GM21390 (cell line): ENCODE measurements at regions not wholly inside any gene's neighbourhood (a gene's known extent, or its start where the extent isn't known, plus 50 kb on each side); places are given as distances from the start of the nearest gene placed in this dataset.

Source experiments
- ATAC-seq: cut with Tn5 transposase; IDR thresholded peaks from one replicate; pipeline ENCODE4 v1.9.1; 2021; ENCODE audit not compliant: unreplicated experiment

DNA sequence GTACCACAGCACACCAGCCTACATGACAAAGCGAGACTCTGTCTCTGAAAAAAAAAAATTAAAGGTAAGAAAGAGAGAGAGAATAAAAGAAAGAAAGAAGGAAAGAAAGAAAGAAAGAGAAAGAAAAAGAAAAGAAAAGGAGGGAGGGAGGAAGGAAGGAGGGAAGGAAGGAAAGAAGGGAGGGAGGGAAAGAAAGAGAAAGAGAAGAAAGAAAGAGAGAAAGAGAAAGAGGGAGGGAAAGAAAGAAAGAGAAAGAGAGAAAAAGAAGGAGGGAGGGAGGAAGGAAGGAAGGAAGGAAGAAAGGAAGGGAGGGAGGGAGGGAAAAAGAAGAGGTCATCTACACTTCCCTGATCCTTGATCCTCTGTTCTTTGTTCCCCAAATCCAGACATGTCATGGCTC is 104.8 kb upstream of the GJB5 start:
- ATAC-seq, result no peak

DNA sequence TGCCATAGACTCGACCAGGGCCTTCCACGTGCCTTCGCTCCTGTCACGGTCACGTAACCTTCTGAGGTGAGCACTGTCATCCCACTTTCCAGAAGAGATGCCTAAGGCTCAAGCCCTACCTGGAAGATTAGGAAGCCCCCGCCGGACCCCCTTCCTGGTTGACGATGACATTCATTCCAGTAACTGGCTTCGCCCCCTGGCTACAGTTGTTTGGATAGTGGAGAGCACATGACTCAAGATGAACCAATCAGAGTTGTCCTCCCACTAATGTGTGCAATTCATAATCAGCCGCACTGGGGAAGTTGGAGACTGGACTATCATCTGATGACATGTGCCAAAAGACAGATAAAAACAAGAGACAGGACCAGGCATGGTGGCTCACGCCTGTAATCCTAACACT is 104.0 kb upstream of the GJB5 start:
- no peak for ATAC-seq

DNA sequence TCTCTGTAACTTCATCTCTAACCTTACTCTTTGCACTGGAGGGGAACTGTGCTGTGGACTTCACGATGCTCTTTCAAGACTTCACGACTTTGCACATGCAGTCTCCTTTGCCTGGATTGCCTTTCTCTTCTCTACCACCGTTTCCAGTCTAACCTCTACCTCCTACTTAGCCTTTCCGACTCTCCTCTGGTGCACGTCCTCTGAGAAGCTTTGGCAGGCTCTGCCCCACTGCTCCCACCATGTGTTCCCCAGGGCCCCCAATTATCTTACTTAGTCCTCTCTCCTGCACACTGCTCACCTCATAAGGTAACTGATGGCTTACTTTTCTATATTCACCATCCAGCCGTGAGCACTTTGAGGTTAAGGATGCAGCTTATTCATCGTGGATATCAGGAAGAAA is 101.7 kb upstream of the GJB5 start:
- no peak for ATAC-seq

DNA sequence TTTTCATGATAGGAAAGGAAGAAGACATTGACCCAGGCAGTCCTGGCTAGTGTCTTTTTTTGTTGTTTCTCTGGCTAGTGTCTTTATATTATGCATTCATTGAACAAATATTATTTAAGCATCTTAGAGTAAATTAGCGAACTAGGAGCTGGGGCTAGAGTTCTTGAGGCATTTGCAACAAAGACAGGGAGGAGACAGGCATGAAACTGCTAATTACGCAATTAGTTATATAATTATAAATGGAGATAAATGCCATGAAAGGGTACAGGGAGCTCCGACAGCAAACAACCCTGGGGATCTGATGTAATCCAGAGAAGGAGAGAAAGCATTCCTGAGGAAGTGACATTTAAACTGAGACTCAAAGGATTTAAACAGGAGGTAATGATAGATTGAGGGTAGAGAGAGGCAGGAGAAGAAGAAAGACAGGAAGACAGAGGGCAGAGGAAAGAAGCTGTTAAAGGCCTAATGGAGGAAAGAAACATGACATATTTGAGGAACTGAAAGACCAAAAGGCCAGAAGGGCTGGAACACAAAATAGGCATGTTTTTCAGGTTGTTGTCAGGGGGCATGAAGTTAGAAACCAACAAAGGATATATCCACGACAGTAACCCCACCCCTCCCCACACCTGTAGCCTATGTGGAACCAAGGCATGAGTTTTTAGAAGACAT is 99.5 kb upstream of the GJB5 start:
- ATAC-seq, result no peak

DNA sequence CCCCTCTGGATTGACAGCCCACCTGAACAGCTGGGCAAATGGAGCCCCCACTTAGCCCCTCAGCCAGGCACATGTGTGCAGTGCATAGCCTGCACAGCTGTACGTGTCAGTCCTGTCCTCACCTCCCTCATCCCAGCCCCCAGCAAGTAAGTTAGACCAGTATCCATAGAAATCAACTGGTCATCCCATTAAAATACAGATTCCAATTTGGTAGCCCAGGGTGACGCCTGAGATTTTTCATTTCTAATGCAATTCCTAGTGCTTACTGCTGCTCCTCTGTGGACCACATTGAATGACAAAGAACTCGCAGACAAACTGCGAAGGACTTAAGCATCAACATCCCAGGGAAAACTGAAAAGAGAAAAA is 99.0 kb upstream of the GJB5 start:
- no peak for ATAC-seq

DNA sequence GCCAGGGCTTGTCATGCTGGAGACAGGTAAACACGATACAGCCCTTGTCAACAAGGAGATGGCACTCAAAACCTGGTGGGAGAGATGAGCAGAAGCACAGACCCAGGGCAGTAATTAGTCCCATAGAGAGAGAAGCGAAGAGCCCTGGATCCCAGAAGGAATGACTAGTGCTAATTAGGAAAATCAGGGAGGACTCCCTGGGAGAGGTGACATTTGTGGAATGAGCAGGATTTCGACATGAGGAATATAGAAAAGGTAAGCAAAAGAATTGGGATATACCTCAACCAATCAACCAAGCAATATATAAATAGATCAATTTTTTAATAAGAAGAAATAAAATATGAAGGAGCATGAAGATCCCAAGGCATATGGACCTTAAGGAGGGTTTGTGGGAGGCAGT is 98.5 kb upstream of the GJB5 start:
- ATAC-seq, result no peak

DNA sequence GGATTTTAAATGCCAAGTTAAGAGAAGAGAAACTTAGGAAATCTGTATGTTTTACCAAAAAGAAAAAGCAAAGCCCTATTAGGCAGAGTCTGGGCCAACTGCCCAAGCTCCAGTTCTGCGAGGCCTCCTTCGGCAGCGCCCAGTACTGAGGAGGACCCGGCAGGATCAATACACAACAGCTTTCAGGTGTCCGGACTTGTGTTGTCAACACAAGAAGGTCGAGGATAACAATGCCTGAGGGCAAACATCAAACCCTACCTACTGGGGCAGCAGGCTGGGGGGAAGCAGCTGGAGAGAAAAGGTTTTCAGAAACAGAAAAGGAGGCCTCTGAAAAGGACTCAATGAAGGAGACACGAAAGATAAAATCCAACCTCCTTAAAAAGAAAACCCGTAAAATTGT is 98.1 kb upstream of the GJB5 start:
- no peak for ATAC-seq

DNA sequence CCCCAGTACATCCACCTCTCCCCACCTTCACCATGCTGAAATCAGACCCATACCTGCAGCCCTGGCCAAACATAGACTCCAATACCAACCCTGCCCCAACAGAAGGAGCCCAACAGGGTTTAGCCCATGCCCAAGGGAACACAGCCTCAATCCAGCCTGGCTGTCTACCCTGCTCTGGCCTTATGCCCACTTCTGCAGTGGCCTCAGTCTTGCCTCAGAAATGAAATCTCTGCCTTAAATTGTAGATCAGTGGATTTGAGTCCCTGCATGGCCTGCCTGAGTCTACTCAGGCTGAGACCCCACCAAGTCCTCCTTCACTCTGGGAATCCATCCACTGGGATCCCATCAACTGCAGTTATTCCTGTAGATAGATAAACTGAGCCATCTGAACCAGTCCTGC is 97.6 kb upstream of the GJB5 start:
- no peak for ATAC-seq

DNA sequence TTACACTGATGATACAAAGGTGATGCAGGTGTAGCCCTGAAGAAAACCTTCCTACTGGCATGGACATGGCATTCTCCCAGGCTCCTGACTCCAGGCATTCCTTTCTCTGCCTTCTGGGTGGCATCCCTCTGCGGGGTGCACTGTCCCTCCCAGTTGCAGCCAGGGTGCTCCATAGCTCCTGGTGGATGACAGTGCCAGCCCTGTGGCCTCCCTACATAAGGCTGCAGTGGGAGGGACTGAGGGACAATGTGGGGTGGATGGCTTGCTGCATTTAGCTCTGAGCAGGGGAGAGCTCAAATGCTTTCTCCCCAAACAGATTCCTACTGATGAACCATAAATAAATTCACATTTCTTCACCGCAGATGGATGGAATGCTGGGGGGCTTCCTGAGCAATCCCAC is 97.0 kb upstream of the GJB5 start:
- no peak for ATAC-seq

DNA sequence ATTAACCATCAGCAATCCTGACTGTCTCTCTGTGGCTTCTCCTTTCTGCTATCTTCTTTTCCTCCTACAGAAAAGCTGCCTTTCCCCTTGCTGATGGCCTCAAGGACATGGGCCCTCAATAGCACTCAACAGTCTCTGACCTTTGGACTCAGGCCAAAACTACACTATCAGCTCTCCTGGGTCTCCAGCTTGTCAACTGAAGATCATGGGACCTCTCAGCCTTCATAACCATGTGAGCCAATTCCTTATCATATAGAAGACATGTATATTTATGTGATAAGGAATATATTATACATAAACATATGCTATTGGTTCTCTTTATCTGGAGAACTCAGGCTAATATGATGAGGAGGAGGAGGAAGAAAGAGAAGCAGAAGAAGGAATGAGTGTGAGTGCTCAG is 91.8 kb upstream of the GJB5 start:
- ATAC-seq, result no peak

DNA sequence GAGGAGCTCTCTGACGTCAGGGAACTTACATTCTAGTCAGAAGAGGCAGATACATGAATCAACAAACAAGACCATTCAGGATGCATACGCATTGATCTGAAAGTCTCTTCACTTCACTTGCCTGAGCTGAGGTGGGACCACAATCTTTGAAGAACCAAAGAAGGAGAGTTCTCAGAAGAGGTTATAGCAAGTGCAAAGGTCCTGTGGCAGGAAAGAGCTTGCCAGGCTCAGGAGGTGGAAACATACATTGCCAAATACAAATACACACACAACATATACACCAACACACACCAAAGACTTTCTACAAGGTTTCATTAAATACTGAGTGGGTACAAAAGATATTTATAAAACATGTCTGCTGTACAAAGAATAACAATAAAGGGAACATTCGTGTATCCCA is 86.8 kb upstream of the GJB5 start:
- no peak for ATAC-seq

DNA sequence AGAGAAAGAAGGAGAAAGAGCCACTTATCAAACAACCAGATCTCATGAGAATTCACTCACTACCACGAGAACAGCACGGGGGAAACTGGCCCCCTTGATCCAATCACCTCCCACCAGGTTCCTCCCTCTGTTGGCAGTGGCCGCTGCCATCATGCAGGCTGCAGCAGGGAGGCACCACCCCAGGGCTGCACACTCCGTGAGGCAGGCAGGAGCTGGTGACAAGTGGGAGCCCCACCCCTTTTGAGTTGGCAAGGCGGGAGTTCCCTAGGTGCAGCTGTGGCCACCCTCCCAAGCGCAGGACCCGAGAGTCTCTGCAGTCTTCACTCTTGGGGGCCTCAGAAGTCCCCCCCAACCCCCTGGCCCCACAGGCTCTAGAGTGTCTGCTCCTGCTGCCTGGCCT is 83.9 kb upstream of the GJB5 start:
- no peak for ATAC-seq

DNA sequence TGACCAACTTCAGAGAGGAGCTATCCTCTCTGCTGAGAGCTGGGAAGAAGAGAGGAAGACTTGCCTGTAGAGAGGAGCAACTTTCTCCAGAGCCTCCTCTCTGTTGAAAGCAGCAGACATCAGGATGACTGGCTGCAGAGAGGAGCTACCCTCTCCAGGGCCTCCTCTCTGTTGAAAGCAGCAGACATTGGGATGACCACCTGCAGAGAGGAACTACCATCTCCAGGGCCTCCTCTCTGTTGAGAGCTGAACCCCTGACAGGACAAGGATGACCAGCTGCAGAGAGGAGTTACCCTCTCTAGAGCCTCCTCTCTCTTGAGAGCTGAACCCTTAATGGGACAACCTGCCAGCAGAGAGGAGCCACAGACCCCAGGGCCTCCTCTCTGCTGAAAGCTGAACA is 83.0 kb upstream of the GJB5 start:
- ATAC-seq, result no peak

DNA sequence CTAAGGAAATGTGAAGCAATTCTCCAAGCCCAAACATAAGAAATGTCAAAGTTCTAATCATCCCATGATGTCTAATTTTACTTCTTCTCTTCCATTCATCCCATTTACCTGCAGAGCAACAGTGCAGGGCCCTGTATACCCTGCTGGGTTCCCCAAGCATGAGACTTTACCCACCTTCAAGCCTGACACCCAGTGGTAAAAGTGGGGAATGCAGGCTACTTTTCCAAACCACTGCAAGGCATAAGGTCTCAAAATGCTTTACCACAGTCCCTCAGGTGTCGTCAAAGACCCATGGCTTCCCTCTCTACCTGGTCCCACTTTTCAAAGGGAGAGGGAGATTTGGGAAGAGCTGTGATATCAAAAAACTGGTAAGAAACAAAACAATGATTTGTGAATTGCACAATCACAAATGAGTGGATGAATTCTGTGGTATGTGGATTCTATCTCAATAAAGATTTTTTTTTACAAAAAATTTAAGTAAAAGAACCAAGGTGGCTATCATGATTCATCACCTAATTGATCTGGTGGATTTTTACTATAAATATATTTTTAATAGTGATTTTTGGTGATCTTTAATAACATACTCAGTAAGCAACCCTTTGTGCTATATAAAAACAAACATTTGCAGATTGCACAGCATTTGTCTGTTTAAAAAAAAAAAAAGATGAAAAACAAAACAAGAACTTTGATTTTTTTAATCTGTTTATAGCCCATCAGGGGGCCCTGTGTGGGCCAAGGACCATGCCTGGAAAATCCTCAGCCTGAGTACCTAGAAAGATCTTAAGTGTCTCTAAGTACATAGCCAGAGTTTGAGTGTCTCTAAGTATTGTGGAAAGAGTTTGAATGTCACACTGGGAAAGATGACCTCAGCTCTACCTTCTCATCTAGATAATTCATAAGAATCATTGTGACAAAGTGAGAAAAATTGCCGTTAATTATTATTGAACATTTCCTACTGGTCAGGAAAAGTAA is 73.1 kb upstream of the GJB5 start:
- ATAC-seq, result no peak

DNA sequence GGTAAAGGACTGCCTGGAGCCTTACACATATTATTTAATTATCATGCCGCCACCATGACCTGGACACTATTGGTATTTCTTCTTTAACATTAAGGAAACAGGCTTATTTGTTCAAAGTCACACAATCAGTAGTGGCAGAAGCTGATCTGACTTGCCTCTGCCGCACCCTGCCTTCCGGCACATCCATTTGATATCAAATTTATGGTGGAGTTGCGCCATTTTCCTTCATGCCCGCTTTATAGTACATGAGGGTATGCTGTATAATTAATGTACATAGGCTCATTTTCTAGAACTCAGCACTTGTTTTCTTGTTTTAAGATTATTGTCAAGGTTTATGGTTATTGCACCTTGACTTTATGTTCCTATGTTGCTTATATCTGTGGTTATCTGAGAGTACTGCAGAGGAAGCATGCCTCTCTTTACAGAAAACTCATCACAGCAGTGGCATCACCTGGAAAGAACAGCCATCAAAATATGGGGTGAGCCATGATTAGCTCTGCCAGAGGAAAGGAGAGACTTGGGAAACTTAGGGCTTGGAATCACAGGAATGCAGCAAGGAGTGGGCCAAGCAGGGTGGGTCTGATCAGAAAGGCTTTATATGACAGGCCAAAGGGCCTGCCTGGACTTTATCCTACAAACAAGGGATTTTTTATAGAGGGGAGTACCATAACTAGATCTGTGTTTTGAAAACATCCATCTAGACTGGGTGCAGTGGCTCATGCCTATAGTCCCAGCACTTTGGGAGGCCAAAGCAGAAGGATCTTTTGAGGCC is 72.2 kb upstream of the GJB5 start:
- ATAC-seq, result no peak

DNA sequence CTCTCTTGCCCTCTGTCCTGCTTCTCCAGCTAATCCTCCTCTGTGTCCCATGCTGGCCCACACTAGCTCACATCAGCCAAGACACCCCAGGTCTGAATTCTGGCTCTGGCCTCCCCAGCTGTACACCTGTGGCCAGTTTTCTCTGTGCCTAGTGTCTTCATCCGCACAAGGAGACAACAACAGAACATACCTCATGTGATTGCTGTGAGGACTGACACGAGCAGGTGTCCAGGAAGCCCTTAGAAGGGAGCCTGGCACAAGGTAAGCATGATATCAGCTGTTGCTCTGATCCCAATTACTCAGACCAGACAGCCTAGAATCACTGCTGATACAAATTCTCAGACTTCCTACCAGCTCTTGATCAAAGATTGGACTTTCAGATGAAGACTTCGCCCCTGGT is 71.2 kb upstream of the GJB5 start:
- ATAC-seq, result no peak

DNA sequence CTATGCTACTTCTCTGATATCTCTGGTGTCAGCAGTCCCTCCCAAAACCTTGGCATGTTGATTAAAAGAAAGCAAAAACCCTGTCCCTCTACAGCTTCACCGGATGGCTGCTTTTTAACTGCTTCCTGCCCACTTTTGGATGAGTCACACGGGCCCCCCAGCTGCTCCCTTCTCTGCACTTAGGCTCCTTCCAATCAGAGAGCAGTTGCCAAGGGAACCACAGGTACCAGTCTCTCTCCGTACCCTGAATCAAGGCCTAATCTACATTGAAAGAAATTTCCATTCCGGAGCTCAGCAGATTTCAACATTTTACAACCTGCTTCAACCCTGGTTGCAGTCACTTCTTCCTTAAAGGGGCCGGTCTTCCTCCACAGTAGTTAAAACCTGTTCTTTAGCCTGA is 70.6 kb upstream of the GJB5 start:
- no peak for ATAC-seq

DNA sequence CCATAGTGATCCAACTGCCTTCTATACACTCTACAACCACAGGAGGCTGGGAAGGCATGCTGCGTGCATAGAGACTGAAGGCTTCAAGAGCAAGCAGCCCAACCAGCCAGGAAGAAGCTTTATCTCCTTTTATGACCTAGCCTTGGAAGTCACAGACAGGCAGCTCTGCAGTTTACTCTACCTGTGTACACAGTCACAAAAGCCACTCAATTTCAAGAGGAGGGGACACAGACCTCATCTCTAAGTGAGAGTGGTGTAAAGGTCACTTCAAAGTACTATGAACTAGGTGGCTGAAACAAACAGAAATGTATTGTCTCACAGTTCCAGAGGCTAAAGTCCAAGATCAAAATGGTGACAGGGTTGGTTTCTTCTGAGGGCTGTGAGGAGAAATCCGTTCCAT is 69.6 kb upstream of the GJB5 start:
- ATAC-seq, result no peak

DNA sequence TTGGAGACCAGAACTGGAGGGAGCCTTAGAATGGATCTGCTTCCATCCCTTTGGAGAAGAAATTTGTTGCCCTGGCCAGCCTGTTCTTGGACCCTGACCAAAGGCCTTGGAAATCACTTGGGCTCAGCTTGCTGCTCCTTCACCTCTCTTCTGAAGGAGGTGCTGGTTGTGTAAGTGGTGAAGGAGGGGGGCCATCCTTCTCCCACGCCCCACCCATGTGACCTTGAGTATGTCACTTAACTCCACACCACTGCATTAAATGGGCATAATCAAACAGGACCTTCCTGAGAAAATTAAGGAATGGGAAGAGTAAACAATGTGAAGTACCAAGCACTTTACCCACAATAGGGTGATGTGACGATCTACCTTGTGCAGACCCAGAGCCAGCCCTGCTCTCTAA is 68.3 kb upstream of the GJB5 start:
- no peak for ATAC-seq

DNA sequence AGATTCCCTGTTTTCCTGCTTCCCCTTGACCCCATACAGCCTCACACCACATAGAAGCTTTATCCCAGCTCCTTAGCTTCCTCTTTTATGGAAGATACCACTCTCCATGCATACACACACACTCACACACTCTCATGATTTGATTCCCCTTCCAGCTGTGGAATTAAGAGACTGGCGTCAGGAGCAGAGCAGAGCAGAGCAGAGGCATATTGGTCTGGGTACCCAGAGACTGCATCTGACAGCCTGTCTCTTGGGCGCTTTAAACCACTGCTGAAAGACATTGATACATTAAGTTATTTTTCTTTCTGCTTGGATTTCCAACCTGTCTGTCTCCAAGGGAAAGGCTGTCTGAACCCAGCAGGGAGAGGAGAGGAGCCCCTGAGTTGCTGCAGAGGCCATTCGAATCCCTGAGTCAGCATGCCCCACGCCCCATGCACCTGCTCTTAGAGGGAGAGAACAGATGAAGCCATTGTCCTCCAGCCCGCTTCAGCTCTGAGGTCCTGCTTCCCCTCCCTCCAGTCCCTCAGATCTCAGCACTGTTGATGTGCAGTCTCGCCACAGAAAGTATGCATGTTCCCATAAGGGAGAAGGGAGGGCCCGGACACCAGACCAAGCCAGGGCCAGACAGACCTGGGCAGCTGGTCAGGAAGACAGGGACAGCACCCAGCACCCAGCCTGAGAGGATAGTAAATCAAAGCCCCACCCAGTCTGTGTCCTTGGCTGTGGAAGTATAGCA is 66.7 kb upstream of the GJB5 start:
- no peak for ATAC-seq

DNA sequence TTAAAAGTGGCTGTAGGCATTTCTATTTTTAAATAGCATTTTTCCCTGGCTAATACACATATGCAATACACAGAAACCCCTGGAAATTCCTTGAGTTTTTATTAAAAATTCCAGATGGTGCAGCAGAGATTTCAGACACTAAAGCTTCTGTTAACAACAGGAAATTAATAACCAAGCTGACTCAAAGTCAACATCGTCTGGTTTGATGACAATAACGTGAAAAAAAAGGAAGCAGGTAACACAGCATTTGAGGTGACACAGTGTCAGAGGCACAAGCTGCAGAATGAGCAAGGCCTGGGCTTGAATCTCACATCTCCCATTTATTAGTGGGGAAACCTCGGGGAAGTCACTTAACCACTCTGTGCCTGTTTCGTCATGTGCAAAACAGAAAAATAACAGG is 64.6 kb upstream of the GJB5 start:
- ATAC-seq, result no peak
